Left ventricle myocardium inferior (tissue), 1 donor: ENCODE measurements at regions not wholly inside any gene's neighbourhood (a gene's known extent, or its start where the extent isn't known, plus 50 kb on each side); places are given as distances from the start of the nearest gene placed in this dataset.

Experiments
- DNase-seq: peaks from one replicate; pipeline ENCODE4 v3.0.0-alpha.2; 2020
- H3K27ac ChIP-seq: fragments of 200-600 bp; replicated peaks from 2 replicates; pipeline ENCODE4 v1.8.0; 2021
- H3K27me3 ChIP-seq: fragments of 200-600 bp; 2 replicates; pipeline ENCODE4 v1.8.0; 2021; ENCODE audit warnings: low read depth
- H3K36me3 ChIP-seq: fragments of 200-600 bp; 2 replicates; pipeline ENCODE4 v1.8.0; 2021
- H3K4me1 ChIP-seq: fragments of 200-600 bp; 2 replicates; pipeline ENCODE4 v1.8.0; 2021
- H3K4me3 ChIP-seq: fragments of 200-600 bp; 2 replicates; pipeline ENCODE4 v1.8.0; 2021; ENCODE audit warnings: mild to moderate bottlenecking, moderate library complexity
- H3K9me3 ChIP-seq: fragments of 200-600 bp; replicated peaks from 2 replicates; pipeline ENCODE4 v1.8.0; 2021
- CTCF ChIP-seq: fragments of 200-600 bp; IDR thresholded peaks from 2 replicates; pipeline ENCODE4 v1.8.0; 2021; ENCODE audit warnings: antibody characterized with exemption, mild to moderate bottlenecking, borderline replicate concordance
- intact Hi-C: fragments of 100-400 bp; cut with micrococcal nuclease; formaldehyde crosslinking; loops from one replicate; pipeline ENCODE4 v1.11.0; 2022
- donor health status: DM: no; HTN: yes; CAD: no; lungs with severe emphysema.

GRCh38 chr11:115928811-115929210, 424.6 kb upstream of the CADM1 start:
- Histone ChIP-seq H3K4me1 (peaks cover 21% of the 10 kb centered on the region), H3K27me3 (peaks cover 5% of the 10 kb centered on the region), H3K4me3 (no peak overlapping the region), H3K9me3 (no peaks in the 10 kb centered on the region), H3K36me3 (no peaks in the 10 kb centered on the region), H3K27ac (no peak overlapping the region)
- intact Hi-C loops: no loop called here
- TF ChIP-seq CTCF: no peak
- DNase-seq: no peak

DNA sequence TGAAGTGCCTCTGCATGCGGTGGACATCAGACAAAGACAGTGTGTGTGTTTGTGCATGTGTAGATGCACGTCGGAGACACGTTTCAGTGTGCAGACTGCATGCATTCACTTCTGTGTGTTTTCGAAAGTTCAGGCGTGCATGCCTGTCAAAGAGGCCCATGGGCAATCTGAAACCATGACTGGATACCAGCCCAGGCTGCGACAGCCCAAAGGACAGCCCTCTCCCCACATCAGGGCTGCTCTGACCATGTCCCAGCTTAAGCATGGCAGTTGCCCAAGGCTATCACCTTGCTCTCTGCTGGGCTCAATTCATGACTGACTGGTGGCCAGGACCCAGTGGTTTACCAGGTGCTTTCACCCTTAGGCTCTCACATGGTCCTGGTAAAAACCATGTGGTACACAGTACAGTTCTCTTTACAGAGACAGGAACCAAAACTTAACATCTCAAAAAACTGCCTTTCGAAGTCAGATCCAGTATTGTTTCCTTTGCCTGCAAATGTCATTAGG, 423.7 kb upstream of the CADM1 start:
- intact Hi-C loops: no loop called here

GRCh38 chr11:115926601-115927000, 422.4 kb upstream of the CADM1 start:
- H3K4me1 ChIP-seq: peaks cover 20% of the 10 kb centered on the region
- intact Hi-C loops: no loop called here
- H3K4me3 ChIP-seq: no peak overlapping the region
- no peak for TF ChIP-seq CTCF
- no peaks in the 10 kb centered on the region for H3K36me3 ChIP-seq
- no peak overlapping the region for H3K27ac ChIP-seq
- peaks cover 26% of the 10 kb centered on the region for H3K27me3 ChIP-seq
- H3K9me3 ChIP-seq: no peaks in the 10 kb centered on the region
- DNase-seq: no peak

More for the DNA sequence above, 423.7 kb upstream of the CADM1 start:
- H3K36me3 ChIP-seq: no peaks in the 10 kb centered on the region
- no peak for DNase-seq
- peaks cover 13% of the 10 kb centered on the region for H3K27me3 ChIP-seq
- H3K27ac ChIP-seq: no peak overlapping the region
- no peak for TF ChIP-seq CTCF
- H3K4me1 ChIP-seq: peaks cover 21% of the 10 kb centered on the region
- H3K9me3 ChIP-seq: no peaks in the 10 kb centered on the region
- H3K4me3 ChIP-seq: no peak overlapping the region

DNA sequence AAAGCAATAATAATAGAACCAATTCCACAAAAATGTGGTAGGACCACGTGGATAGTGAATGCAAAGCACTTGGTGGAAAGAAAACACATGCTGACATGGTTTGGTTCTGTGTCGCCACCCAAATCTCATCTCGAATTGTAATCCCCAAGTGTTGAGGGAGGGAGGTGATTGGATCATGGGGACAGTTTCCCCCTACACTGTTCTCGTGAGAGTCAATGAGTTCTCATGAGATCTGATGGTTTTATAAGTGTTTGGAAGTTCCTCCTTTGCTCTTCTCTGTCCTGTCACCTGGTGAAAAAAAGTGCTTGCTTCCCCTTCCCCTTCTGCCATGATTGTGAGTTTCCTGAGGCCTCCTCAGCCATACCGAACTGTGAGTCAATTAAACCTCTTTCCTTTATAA, 421.9 kb upstream of the CADM1 start:
- no peak for DNase-seq
- Histone ChIP-seq H3K9me3 (no peaks in the 10 kb centered on the region), H3K27me3 (peaks cover 31% of the 10 kb centered on the region), H3K27ac (no peak overlapping the region), H3K4me3 (no peak overlapping the region), H3K4me1 (peaks cover 16% of the 10 kb centered on the region), H3K36me3 (no peaks in the 10 kb centered on the region)
- intact Hi-C loops: no loop called here
- TF ChIP-seq CTCF: no peak

- no peak overlapping the region for H3K4me3 ChIP-seq
- no peaks in the 10 kb centered on the region for H3K36me3 ChIP-seq
- intact Hi-C loops: no loop called here
- DNase-seq: no peak
- TF ChIP-seq CTCF: no peak
- H3K27me3 ChIP-seq: peaks cover 36% of the 10 kb centered on the region
- H3K27ac ChIP-seq: no peak overlapping the region
- H3K4me1 ChIP-seq: peaks cover 10% of the 10 kb centered on the region
- no peaks in the 10 kb centered on the region for H3K9me3 ChIP-seq
Observed at GRCh38 chr11:115925568-115926090, 421.4 kb upstream of the CADM1 start.
